Mucosa of stomach (tissue), 1 donor: ENCODE measurements at regions not wholly inside any gene's neighbourhood (a gene's known extent, or its start where the extent isn't known, plus 50 kb on each side); places are given as distances from the start of the nearest gene placed in this dataset.
"Not testable (repeated sequence)": the region's sequence is repeated elsewhere in the genome, so short reads cannot be mapped to it uniquely, and the experiment has no call there.

Source experiments
- H3K27me3 ChIP-seq: one replicate; pipeline ENCODE4 v1.7.0; 2013; ENCODE audit warnings: mild to moderate bottlenecking, low read length; ENCODE audit not compliant: control insufficient read depth, insufficient read depth
- H3K36me3 ChIP-seq: one replicate; pipeline ENCODE4 v1.7.0; 2013; ENCODE audit warnings: low read length; ENCODE audit not compliant: control insufficient read depth, insufficient read depth
- H3K4me1 ChIP-seq: one replicate; pipeline ENCODE4 v1.7.0; 2013; ENCODE audit warnings: mild to moderate bottlenecking, low read length; ENCODE audit not compliant: control insufficient read depth, insufficient read depth
- H3K4me3 ChIP-seq: one replicate; pipeline ENCODE4 v1.7.0; 2013; ENCODE audit warnings: low read length
- H3K9ac ChIP-seq: one replicate; pipeline ENCODE4 v1.7.0; 2013; ENCODE audit warnings: mild to moderate bottlenecking, low read length, moderate library complexity
- H3K9me3 ChIP-seq: one replicate; pipeline ENCODE4 v1.7.0; 2013; ENCODE audit warnings: mild to moderate bottlenecking, low read length, moderate library complexity; ENCODE audit not compliant: control insufficient read depth
- donor health status: Pancreatic carcinoma.

DNA sequence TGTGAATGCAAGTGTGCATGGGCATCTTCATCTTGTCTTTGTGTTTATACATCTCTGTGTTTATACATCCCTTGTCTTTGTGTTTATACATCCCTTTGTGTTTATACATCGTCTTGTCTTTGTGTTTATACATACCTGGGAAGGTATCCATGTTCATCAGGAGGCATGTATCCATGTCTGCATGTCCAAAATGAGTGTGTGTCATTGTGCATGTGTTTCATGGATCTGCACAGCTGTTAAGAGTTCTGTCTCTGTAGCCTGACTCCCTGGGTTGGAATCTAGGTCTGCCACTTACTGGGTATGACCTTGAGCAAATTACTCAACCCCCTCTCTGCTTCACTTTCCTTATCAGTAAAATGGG, 50.1 kb upstream of the SIRPA start:
- no peaks in the 10 kb centered on the region for H3K36me3 ChIP-seq
- no peak overlapping the region for H3K4me3 ChIP-seq
- H3K27me3 ChIP-seq: no peaks in the 10 kb centered on the region
- no peak overlapping the region for H3K9ac ChIP-seq
- H3K4me1 ChIP-seq: no peaks in the 10 kb centered on the region
- no peaks in the 10 kb centered on the region for H3K9me3 ChIP-seq

DNA sequence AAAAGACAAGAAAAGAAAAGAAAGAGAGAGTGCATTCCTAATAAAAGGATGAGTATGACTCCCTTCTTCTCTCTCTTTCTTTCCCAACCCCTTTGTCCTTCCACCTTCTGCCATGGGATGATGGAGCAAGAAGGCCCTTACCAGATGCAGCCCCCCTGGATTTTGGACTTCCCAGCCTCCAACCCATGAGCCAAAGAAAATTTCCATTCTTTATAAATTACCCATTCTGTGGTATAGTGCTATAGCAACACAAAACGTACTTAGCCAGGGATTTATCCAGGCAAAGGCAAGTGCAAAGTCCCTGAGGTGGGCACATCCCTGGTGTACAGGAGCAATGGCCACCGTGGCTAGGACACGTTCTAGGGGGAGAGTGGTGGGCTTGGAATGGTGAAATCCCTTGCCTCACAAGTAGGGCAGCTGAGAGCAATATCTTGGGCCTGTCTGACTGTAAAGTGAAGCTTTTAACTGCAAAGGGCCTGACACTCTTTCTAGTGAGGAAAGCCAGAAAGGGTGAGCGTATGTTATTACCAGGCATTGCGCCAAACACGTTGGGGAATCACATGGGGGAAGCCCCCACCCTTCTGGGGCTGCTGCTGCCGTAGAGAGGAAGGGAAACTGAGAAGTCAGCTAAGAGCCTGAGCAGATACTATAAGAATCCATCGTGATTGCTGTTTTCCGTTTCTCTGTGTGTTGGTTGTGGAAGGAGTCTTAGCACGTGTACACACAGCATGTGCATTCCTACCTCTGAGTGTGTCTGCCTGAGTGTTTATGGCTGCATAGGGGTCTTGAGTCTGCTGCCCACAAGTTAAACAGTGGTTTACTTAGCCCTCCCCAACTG, 50.7 kb upstream of the SIRPA start:
- no peaks in the 10 kb centered on the region for H3K9me3 ChIP-seq
- H3K9ac ChIP-seq: no peak overlapping the region

DNA sequence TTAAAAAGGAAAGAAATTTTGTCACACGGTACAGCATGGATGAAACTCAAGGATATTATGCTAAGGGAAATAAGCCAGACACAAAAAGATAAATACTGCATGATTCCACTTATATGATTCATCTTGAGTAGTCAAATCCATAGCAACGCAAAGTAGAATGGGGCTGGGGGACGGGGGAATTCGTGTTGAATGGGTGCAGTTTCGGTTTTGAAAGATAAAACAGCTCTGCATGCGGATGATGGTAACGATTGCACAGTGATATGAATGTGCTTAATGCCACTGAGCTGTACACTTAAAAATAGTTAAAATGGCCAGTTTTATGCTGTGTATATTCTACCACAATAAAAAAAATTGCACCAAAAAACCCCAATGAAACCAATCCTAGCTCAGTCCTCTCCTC, 52.9 kb upstream of the SIRPA start:
- peaks cover 15% of the 10 kb centered on the region for H3K27me3 ChIP-seq
- no peaks in the 10 kb centered on the region for H3K4me1 ChIP-seq
- H3K4me3 ChIP-seq: no peak overlapping the region
- H3K9ac ChIP-seq: no peak overlapping the region
- no peaks in the 10 kb centered on the region for H3K36me3 ChIP-seq
- H3K9me3 ChIP-seq: no peaks in the 10 kb centered on the region

More for the DNA sequence above, 50.7 kb upstream of the SIRPA start:
- Histone ChIP-seq H3K4me1 (no peaks in the 10 kb centered on the region), H3K36me3 (no peaks in the 10 kb centered on the region), H3K4me3 (no peak overlapping the region), H3K27me3 (no peaks in the 10 kb centered on the region)

DNA sequence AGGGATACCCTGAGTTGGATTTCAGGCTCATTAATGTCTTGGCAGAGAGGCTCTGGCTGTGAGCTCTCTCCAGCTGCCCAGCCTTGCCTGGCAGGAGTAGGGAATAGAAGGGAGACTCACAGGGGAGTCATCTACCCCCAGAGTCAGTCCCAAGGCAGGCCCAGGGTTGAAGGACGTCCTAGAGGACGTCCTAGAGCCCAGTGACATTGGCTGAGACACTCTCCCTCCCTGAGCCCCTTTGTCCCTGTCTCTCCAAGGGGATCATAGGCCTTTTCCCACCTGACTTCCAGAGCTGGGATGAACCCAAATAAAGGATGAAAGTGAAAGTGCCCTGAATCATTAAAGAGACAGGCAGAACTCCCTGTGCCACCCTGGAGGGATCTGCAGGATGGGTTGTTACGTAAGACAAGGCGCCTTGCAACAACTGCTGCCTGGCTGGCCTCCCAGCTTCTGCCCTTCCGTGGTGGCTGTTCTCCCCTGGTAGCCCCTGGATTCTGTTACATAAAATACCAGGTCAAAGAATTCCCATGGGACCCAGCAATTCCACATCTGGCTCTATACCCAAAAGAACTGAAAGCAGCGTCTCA, 53.6 kb upstream of the SIRPA start:
- no peak overlapping the region for H3K9ac ChIP-seq
- H3K4me3 ChIP-seq: no peak overlapping the region

DNA sequence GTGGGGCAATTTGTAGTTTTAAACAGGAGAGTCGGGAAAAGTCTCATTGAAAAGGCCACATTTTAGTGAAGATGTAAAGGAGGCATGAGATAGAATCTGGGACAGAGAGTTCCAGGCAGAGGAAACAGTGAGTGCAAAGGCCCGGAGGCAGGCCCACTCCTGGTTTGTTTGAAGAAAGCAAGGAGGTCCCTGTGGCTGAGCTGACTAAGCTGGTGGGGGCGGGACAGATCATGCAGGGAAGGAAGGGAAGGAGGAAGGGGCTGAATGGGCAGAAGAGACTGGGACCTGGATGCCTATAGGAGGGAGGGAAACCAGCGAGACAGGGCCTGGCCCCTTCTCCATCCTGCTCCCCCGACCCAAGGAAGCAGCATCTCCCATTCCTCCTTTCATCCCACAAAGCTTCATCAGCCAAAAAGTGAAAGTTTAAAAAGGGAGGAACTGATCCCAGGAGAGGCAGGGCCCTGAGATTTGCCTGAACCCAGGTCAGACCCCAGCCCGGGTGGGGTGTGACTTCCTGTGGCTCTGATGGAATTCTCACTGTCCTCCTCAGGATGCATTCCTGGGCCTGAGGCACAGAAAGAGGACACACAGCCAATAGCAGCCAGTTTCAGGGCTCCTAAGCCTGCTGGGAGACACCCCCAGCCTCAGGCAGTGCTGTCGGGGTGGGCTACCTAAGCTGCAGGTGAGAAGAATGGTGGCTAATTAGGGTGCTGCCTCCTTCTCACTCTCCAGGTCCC, 54.2 kb upstream of the SIRPA start:
- Histone ChIP-seq H3K4me3 (no peak overlapping the region), H3K9me3 (no peaks in the 10 kb centered on the region), H3K27me3 (peaks cover 16% of the 10 kb centered on the region), H3K36me3 (no peaks in the 10 kb centered on the region), H3K4me1 (no peaks in the 10 kb centered on the region), H3K9ac (no peak overlapping the region)

More for the DNA sequence above, 53.6 kb upstream of the SIRPA start:
- H3K4me1 ChIP-seq: no peaks in the 10 kb centered on the region
- no peaks in the 10 kb centered on the region for H3K9me3 ChIP-seq
- H3K36me3 ChIP-seq: no peaks in the 10 kb centered on the region
- peaks cover 15% of the 10 kb centered on the region for H3K27me3 ChIP-seq

DNA sequence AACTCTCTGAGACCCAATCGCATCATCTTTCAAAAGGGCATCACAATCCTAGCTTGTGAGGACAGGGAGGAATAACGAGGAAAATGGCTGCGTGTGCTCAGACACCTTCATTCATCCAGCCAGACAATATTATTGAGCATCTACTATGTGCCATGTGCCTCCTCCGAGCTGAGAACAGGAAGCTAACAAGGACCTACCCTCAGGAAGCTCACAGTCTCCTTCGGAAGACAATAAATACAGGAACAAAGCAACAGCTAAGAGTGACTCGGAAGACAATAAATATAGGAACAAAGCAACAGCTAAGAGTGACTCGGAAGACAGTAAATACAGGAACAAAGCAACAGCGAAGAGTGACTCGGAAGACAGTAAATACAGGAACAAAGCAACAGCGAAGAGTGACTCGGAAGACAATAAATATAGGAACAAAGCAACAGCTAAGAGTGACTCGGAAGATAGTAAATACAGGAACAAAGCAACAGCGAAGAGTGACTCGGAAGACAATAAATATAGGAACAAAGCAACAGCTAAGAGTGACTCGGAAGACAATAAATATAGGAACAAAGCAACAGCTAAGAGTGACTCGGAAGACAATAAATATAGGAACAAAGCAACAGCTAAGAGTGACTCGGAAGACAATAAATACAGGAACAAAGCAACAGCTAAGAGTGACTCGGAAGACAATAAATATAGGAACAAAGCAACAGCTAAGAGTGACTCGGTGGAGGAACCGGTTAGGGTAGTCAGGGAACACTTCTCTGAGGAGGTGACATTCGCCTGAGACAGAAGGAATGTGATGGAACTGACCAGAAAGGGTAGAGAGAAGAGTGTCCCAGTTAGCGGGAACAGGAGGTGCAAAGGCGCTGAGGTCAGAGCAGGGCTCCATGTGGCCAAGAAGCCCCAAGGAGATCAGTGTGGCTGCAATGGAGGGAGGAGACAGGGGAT, 55.6 kb upstream of the SIRPA start:
- peaks cover 18% of the 10 kb centered on the region for H3K27me3 ChIP-seq
- H3K9me3 ChIP-seq, H3K36me3 ChIP-seq, H3K4me3 ChIP-seq, H3K4me1 ChIP-seq, H3K9ac ChIP-seq: not testable (repeated sequence)

DNA sequence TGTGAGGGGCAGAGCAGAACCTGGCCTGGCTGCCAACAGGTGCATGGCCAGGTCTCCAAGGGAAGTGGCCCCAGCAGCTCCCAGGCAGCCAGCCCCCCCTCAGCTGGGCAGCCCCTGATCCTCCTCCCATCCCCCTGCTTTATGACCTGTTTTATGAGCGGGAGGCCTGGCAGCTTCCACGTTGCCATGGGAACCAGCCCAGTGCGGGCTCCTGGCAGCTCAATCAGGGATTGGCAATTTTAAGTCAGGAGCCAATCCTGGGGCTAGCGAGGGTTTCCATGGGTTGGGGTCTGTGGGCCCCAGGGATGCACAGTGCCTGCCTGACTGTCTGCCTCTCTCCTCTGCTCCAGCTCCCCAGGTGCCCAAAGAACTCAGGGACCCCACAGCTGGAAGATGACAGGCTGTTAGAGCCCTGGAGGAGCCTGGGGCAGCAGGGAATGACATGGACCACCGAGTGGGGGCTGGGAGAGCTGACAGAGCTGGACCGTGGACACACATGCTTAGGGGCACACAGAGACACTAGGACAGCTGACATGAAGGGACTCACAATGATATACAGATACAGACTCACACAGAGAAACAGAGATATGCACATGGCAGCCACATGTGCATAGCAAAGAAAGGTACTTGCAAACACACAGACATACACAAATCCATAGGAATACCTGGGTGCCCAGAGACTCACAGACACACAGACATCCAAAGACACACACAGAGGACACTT, 56.5 kb upstream of the SIRPA start:
- H3K36me3 ChIP-seq: no peaks in the 10 kb centered on the region
- H3K27me3 ChIP-seq: peaks cover 24% of the 10 kb centered on the region
- H3K4me1 ChIP-seq: no peaks in the 10 kb centered on the region
- H3K4me3 ChIP-seq: no peak overlapping the region
- no peaks in the 10 kb centered on the region for H3K9me3 ChIP-seq
- H3K9ac ChIP-seq: no peak overlapping the region

DNA sequence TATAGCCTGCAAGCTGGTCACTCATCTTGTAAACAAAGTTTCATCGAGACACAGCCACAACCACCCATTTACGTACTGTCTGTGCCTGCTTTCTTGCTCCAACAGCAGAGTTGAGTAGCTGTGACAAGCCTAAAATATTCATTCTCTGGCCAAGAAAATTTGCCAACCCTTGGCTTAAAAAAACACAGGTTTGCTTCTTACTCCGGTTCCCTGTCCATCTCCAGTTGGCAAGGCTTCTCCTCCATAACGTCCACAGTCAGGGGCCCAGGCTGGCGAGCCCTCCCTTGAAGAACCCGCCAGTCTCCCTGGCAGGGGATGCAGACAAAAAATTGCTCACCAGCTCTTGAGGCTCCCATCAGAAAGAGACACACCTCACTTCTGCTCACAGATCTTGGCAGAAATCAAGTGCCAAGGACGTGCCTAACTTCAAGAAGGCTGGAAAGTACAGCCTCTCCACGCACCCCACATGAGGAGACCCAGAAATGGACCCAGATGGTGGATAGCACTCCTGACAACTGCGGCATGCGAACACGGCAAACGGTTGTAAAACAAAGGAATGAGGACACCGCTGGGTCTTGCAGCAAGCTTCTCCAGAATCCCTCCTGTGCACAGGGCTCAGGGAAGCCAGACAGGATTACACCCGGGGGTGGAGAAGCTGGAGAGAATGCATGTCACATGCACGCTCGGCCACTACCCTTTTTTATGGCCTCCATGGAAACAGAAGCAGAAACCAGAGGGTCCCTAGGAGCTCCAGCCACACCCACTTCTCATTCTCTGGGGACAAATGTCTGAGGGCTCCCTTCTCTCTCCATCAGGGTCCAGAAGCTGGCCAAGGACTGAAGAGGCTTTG, 59.8 kb upstream of the SIRPA start:
- H3K4me1 ChIP-seq: peaks cover 2% of the 10 kb centered on the region
- H3K36me3 ChIP-seq: no peaks in the 10 kb centered on the region
- H3K27me3 ChIP-seq: peaks cover 24% of the 10 kb centered on the region
- no peaks in the 10 kb centered on the region for H3K9me3 ChIP-seq
- H3K9ac ChIP-seq: no peak overlapping the region
- H3K4me3 ChIP-seq: no peak overlapping the region

DNA sequence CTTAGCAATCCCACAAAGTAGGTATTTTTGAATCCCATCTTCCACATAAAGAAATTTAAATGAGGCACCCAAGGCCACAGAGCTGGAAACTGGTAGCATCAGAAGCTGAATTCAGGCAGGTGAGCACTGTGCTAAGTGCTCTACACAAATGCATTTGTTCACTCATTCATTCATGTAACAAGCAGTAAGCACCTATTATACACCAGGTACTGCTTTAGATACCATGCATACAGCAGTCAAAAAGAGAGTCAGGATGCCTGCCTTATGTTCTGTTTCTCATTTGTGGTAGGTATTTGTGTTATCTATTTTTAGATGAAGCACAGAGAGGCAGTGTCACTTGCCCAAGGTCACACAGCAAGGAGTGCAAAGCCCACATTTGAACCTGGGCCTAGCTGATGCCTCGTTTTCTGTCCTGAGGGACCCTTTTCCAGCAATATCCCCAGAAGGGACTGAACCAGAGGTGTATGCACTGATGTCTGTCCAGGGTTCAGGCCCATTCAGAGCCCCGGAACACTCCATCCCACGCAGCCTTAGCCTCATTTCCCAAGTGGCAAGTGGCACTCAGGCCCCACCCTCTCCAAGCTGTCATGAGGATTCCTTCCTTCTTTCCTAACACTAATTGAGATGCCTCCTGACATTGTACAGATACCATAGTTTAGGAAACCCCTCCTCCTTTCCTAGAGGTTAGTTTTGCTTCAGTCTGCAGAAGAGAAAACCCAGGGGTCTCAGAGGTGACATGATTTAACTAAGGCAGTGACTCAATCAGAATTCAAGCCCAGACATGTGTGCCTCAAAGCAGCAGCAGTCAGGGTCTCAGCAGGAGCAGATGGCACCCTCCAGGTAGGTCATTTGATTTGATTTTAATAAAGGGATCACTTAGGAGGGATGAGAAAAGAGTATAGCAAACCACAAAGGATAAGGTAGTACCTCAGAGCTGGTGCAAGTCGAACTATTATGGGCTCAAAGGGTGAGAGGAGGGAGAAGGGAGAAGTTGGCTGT, 61.2 kb upstream of the SIRPA start:
- Histone ChIP-seq H3K27me3 (peaks cover 20% of the 10 kb centered on the region), H3K4me3 (no peak overlapping the region), H3K36me3 (no peaks in the 10 kb centered on the region), H3K4me1 (peaks cover 10% of the 10 kb centered on the region), H3K9ac (no peak overlapping the region), H3K9me3 (no peaks in the 10 kb centered on the region)

DNA sequence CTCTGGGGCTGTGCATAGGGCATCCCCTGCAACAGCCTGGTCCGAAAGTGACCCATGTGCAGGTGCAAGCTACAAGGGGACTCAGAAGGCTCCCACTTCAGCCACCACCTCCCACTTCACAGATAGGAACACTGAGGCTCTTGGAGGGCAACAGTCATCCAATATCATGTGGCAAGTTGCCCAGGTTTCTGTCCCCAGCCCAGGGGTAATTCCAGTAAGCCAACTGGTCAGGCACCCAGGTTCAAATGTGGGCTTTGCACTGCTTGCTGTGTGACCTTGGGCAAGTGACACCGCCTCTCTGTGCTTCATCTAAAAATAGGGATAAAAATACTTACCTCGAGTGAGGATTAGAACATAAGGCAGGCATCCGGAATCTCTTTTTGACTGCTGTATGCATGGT, 62.0 kb upstream of the SIRPA start:
- Histone ChIP-seq H3K27me3 (peaks cover 15% of the 10 kb centered on the region), H3K36me3 (no peaks in the 10 kb centered on the region), H3K4me1 (peaks cover 16% of the 10 kb centered on the region), H3K9me3 (no peaks in the 10 kb centered on the region), H3K9ac (no peak overlapping the region), H3K4me3 (no peak overlapping the region)
